ENCODE measurements at regions not wholly inside any gene's neighbourhood (a gene's known extent, or its start where the extent isn't known, plus 50 kb on each side); places are given as distances from the start of the nearest gene placed in this dataset.

- H3K4me1 Mint-ChIP-seq, result peaks cover 13 to 21% (median 20%) of the 10 kb centered on the region in 3 donors
- peaks cover 6 to 40% (median 9%) of the 10 kb centered on the region in 3 donors for H3K27me3 Mint-ChIP-seq
- H3K9me3 Mint-ChIP-seq, result peaks cover 0 to 7% (median 0%) of the 10 kb centered on the region in 7 donors
- H3K36me3 Mint-ChIP-seq, result no peaks in the 10 kb centered on the region
- no peak overlapping the region for H3K4me3 Mint-ChIP-seq
- H3K27ac Mint-ChIP-seq, result no peak overlapping the region
- DNase-seq (no peak), ATAC-seq (ENCODE audit: low read depth in 2 of 2) (no peak)
Measured at GRCh38 chr2:221107424-221107823, 464.7 kb downstream of the EPHA4 start.

DNA sequence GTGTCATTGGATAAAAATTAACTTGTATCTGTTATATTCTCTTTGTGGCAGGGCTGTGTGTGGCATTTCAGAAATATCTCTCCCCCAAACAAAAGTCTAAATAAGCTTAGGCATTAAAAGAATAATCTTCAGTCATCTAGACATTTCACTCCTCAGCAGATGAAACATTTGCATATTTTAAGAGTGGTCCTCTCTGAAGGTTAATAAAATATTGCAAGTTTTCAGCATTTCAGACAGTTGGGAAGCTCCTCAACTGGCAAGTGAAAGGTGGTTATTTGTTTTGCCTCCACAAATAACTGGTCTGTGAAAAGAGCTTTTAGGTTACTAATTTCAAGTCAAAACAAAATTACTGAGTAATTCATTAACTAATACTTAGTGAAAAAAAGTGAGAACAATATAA, 462.6 kb downstream of the EPHA4 start:
- ATAC-seq (ENCODE audit: low read depth in 2 of 2) (no peak), DNase-seq (no peak)
- no peak overlapping the region for H3K27ac Mint-ChIP-seq
- peaks cover 2 to 4% (median 3%) of the 10 kb centered on the region in 3 donors for H3K4me1 Mint-ChIP-seq
- H3K9me3 Mint-ChIP-seq, result peaks cover 0 to 7% (median 0%) of the 10 kb centered on the region in 7 donors
- H3K27me3 Mint-ChIP-seq, result peaks cover 6 to 35% (median 7%) of the 10 kb centered on the region in 3 donors
- no peak overlapping the region for H3K4me3 Mint-ChIP-seq
- H3K36me3 Mint-ChIP-seq, result no peaks in the 10 kb centered on the region

DNA sequence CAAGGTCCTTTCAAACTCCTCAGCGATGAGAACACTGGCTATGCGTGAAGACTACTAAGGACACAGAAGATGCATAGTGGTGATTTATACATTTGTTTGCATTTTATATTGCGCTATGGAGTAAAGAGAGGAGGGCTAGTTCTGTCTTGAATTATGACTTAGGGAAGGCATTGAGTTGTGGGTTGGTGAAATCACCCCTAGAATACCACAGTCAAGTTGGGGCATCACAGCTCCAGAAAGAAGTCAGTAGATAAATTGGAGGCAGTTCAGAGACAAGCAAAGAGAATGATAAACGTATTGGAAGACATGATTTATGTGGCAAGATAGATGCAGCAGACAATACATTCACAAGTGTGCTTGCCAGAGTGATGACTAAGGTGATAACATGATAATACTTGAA, 460.4 kb downstream of the EPHA4 start:
- H3K36me3 Mint-ChIP-seq, result no peaks in the 10 kb centered on the region
- H3K27ac Mint-ChIP-seq, result no peak overlapping the region
- ATAC-seq (ENCODE audit: low read depth in 2 of 2), result no peak
- no peak overlapping the region for H3K4me3 Mint-ChIP-seq
- DNase-seq, result no peak
- H3K4me1 Mint-ChIP-seq, result no peaks in the 10 kb centered on the region
- H3K27me3 Mint-ChIP-seq, result peaks cover 5 to 40% (median 6%) of the 10 kb centered on the region in 3 donors
- H3K9me3 Mint-ChIP-seq, result peaks cover 0 to 2% (median 0%) of the 10 kb centered on the region in 7 donors

GRCh38 chr2:221112744-221113143, 459.4 kb downstream of the EPHA4 start:
- Mint-ChIP-seq H3K27me3 (peaks cover 4 to 37% (median 6%) of the 10 kb centered on the region in 3 donors), H3K27ac (no peak overlapping the region), H3K4me1 (no peaks in the 10 kb centered on the region), H3K36me3 (no peaks in the 10 kb centered on the region), H3K4me3 (no peak overlapping the region), H3K9me3 (no peaks in the 10 kb centered on the region)
- DNase-seq, result no peak
- no peak for ATAC-seq (ENCODE audit: low read depth in 2 of 2)

DNA sequence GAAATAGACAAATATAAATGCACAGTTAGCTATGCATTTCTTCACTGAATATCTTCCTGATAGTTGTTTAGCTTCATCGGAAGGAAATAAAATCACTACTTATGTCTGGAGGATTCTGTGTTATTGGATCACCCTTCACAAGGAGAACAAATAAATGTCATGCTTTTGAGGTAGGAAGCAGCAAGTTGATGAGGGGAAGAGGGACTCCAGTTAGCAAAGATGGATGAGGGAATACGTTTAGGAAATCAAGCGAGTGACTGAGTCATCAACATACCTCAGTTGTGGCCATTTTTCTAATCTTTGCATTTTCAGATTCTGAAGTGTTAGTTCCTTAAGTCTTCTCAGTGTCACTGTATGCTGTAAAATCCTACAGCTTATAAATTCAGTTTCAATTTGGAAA, 456.2 kb downstream of the EPHA4 start:
- ATAC-seq (ENCODE audit: low read depth in 2 of 2) (no peak), DNase-seq (no peak)
- no peaks in the 10 kb centered on the region for H3K4me1 Mint-ChIP-seq
- H3K27ac Mint-ChIP-seq, result no peak overlapping the region
- H3K9me3 Mint-ChIP-seq, result no peaks in the 10 kb centered on the region
- peaks cover 10 to 44% (median 11%) of the 10 kb centered on the region in 3 donors for H3K27me3 Mint-ChIP-seq
- H3K36me3 Mint-ChIP-seq, result no peaks in the 10 kb centered on the region
- no peak overlapping the region for H3K4me3 Mint-ChIP-seq

- no peaks in the 10 kb centered on the region for H3K4me1 Mint-ChIP-seq
- no peak overlapping the region for H3K4me3 Mint-ChIP-seq
- DNase-seq, result no peak
- peaks cover 11 to 27% (median 24%) of the 10 kb centered on the region in 3 donors for H3K27me3 Mint-ChIP-seq
- H3K27ac Mint-ChIP-seq, result no peak overlapping the region
- H3K9me3 Mint-ChIP-seq, result no peaks in the 10 kb centered on the region
- ATAC-seq (ENCODE audit: low read depth in 2 of 2), result no peak
- no peaks in the 10 kb centered on the region for H3K36me3 Mint-ChIP-seq
Measured at GRCh38 chr2:221120643-221121042, 451.5 kb downstream of the EPHA4 start.

GRCh38 chr2:221123396-221123795, 448.7 kb downstream of the EPHA4 start:
- no peak for ATAC-seq (ENCODE audit: low read depth in 2 of 2)
- Mint-ChIP-seq H3K27me3 (peaks cover 23 to 31% (median 30%) of the 10 kb centered on the region in 3 donors), H3K4me3 (no peak overlapping the region), H3K36me3 (peaks cover 5 to 11% of the 10 kb centered on the region in 2 donors), H3K4me1 (no peaks in the 10 kb centered on the region), H3K9me3 (peaks cover 4 to 16% (median 9%) of the 10 kb centered on the region in 7 donors), H3K27ac (no peak overlapping the region)
- DNase-seq, result no peak

DNA sequence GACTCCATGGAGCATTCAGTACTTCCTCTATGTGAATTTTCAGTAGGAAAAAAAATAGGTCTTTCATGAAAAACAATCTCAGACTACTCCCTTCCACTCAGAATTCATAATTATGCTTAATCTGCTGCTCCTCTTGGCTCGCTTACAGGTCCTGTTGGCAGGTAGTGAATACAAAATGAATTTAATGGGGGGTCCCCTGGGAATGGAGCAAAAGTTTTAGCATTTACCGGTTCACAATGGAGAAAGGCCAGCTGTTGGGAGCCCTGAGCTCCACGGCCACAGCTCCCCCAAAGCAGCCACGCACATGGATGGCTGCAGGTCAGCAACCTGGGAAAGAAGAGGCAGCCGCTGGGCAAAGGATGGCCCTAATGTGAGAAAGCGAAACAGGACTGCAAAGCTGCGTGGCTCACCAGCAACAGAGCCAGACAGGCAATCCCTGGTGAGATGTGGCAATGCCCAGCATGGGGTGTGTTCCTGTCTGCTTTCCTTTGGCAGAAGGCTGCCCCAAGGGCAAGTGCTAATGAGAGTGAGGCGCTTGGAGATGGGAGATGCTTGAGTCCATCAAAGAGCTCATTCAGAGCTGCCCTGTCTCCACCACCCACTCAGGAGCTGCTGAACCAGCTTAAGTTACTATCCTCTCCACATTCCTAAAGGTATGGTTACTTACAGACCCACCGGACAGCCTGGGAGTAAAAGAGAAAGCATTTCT, 447.4 kb downstream of the EPHA4 start:
- H3K4me3 Mint-ChIP-seq, result no peak overlapping the region
- H3K36me3 Mint-ChIP-seq, result peaks cover 5 to 11% of the 10 kb centered on the region in 2 donors
- ATAC-seq (ENCODE audit: low read depth in 2 of 2), result no peak
- no peaks in the 10 kb centered on the region for H3K4me1 Mint-ChIP-seq
- no peak for DNase-seq
- H3K9me3 Mint-ChIP-seq, result peaks cover 5 to 21% (median 14%) of the 10 kb centered on the region in 7 donors
- H3K27me3 Mint-ChIP-seq, result peaks cover 18 to 24% (median 23%) of the 10 kb centered on the region in 3 donors
- no peak overlapping the region for H3K27ac Mint-ChIP-seq

DNA sequence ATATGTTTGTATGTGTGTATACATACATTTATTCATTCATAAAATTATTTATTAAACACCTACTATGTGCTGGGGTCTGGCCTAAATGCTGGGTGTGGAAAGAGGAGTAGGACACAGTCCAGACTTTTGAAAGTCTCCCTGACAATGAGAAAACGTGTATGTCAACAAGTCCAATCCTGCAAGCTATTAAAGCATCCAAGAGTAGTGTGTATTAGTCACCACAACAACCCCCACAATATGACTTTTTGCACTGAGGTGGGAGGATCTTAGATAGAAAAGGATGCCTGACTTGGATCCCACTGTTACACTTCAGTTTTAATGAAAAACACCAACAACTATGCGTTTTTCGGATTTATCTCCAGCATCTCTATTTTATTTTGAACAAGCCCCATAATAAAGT, 446.4 kb downstream of the EPHA4 start:
- H3K4me3 Mint-ChIP-seq, result no peak overlapping the region
- DNase-seq (no peak), ATAC-seq (ENCODE audit: low read depth in 2 of 2) (no peak)
- no peaks in the 10 kb centered on the region for H3K4me1 Mint-ChIP-seq
- peaks cover 5 to 11% of the 10 kb centered on the region in 2 donors for H3K36me3 Mint-ChIP-seq
- peaks cover 8 to 24% (median 19%) of the 10 kb centered on the region in 3 donors for H3K27me3 Mint-ChIP-seq
- H3K27ac Mint-ChIP-seq, result peak overlapping the region in 1 of 6 donors; percentile 52
- peaks cover 6 to 21% (median 14%) of the 10 kb centered on the region in 7 donors for H3K9me3 Mint-ChIP-seq

GRCh38 chr2:221129657-221130056, 442.4 kb downstream of the EPHA4 start:
- Mint-ChIP-seq H3K9me3 (peaks cover 6 to 21% (median 14%) of the 10 kb centered on the region in 7 donors), H3K4me3 (no peak overlapping the region), H3K27me3 (peaks cover 6 to 12% (median 10%) of the 10 kb centered on the region in 3 donors), H3K36me3 (peaks cover 5 to 11% of the 10 kb centered on the region in 2 donors), H3K27ac (no peak overlapping the region), H3K4me1 (no peaks in the 10 kb centered on the region)
- no peak for ATAC-seq (ENCODE audit: low read depth in 2 of 2)
- no peak for DNase-seq

GRCh38 chr2:221130431-221130830, 441.7 kb downstream of the EPHA4 start:
- H3K9me3 Mint-ChIP-seq, result peaks cover 6 to 21% (median 14%) of the 10 kb centered on the region in 7 donors
- ATAC-seq (ENCODE audit: low read depth in 2 of 2) (no peak), DNase-seq (no peak)
- H3K4me1 Mint-ChIP-seq, result no peaks in the 10 kb centered on the region
- no peak overlapping the region for H3K4me3 Mint-ChIP-seq
- H3K36me3 Mint-ChIP-seq, result peaks cover 5 to 11% of the 10 kb centered on the region in 2 donors
- H3K27ac Mint-ChIP-seq, result no peak overlapping the region
- peaks cover 6 to 12% (median 8%) of the 10 kb centered on the region in 3 donors for H3K27me3 Mint-ChIP-seq

- Mint-ChIP-seq H3K27me3 (no peaks in the 10 kb centered on the region), H3K4me3 (no peak overlapping the region), H3K4me1 (peaks cover 0 to 15% (median 10%) of the 10 kb centered on the region in 3 donors), H3K36me3 (no peaks in the 10 kb centered on the region), H3K27ac (no peak overlapping the region), H3K9me3 (peaks cover 0 to 2% (median under 1%) of the 10 kb centered on the region in 7 donors)
- DNase-seq (no peak), ATAC-seq (ENCODE audit: low read depth in 2 of 2) (no peak)
Measured at GRCh38 chr2:221133941-221134340, 438.2 kb downstream of the EPHA4 start.

DNA sequence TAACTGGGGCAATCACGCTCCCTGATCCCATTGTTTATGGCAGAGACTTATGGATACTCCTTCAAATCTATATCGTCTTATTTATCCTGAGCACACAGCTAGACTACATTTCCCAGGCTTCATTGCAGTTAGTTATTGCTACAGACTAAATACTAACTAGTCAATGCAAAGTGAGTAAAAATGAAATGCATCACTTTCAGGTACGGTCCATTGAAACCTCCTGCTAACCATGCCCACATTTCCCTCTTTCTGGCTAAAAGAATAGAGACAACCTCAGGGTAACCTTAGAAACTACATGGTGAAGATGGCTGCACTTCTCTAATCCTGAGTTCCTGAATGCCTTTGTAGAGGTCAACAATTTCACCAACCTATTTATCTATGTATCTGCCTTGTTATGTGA, 437.4 kb downstream of the EPHA4 start:
- no peak for ATAC-seq (ENCODE audit: low read depth in 2 of 2)
- H3K27me3 Mint-ChIP-seq, result no peaks in the 10 kb centered on the region
- no peaks in the 10 kb centered on the region for H3K36me3 Mint-ChIP-seq
- no peak for DNase-seq
- H3K4me1 Mint-ChIP-seq, result peaks cover 0 to 15% (median 10%) of the 10 kb centered on the region in 3 donors
- no peak overlapping the region for H3K4me3 Mint-ChIP-seq
- H3K27ac Mint-ChIP-seq, result no peak overlapping the region
- peaks cover 0 to under 1% (median 0%) of the 10 kb centered on the region in 7 donors for H3K9me3 Mint-ChIP-seq

GRCh38 chr2:221135699-221136098, 436.4 kb downstream of the EPHA4 start:
- no peak for DNase-seq
- peaks cover 0 to 15% (median 10%) of the 10 kb centered on the region in 3 donors for H3K4me1 Mint-ChIP-seq
- ATAC-seq (ENCODE audit: low read depth in 2 of 2), result no peak
- no peak overlapping the region for H3K27ac Mint-ChIP-seq
- no peaks in the 10 kb centered on the region for H3K27me3 Mint-ChIP-seq
- no peak overlapping the region for H3K4me3 Mint-ChIP-seq
- H3K9me3 Mint-ChIP-seq, result no peaks in the 10 kb centered on the region
- no peaks in the 10 kb centered on the region for H3K36me3 Mint-ChIP-seq

Measured in naive B cell (primary cell).